ENCODE measurements at regions not wholly inside any gene's neighbourhood (a gene's known extent, or its start where the extent isn't known, plus 50 kb on each side); places are given as distances from the start of the nearest gene placed in this dataset.
A peak's percentile ranks its signal among the peaks of the same experiment; 100 is the strongest.

DNA sequence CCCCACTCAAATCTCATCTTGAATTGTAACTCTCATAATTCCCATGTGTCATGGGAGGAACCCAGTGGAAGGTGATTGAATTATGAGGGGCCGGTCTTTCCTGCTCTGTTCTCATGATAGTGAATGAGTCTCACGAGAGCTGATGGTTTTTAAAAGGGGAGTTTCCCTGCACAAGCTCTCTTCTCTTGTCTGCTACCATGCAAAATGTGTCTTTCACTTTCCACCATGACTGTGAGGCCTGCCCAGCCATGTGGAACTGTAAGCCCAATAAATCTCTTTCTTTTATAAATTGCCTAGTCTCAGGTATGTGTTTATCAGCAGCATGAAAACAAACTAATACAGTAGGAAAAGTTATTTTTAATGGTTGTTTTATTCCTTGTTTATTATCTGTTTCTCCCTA lies 146.0 kb downstream of the FSCB start:
- H3K4me3 ChIP-seq (ENCODE audit: low read depth in 1 of 3, low read length in 3 of 3) = no peak overlapping the region
- FAIRE-seq = no peak
- H3K27ac ChIP-seq (ENCODE audit: low read depth in 1 of 3, low read length in 2 of 3) = no peak overlapping the region
- no peaks in the 10 kb centered on the region for H3K4me1 ChIP-seq (ENCODE audit: control insufficient read depth in 3 of 3, insufficient read depth in 2 of 3, low read depth in 1 of 3, low read length in 2 of 3)
- H3K36me3 ChIP-seq (ENCODE audit: control insufficient read depth in 3 of 3, insufficient read depth in 2 of 3, low read depth in 1 of 3, low read length in 3 of 3) = no peaks in the 10 kb centered on the region
- 68 to 88% (median 71%) methylated on average over 2 of the region's 2 CpGs for WGBS, 3 donors
- H3K9me3 ChIP-seq (ENCODE audit: control insufficient read depth in 2 of 2, insufficient read depth in 1 of 2, low read depth in 1 of 2, low read length in 1 of 2) = peaks cover 0 to 8% of the 10 kb centered on the region in 2 donors
- H3K27me3 ChIP-seq (ENCODE audit: control insufficient read depth in 3 of 3, insufficient read depth in 3 of 3, low read length in 3 of 3) = no peaks in the 10 kb centered on the region
- DNase-seq = no peak

DNA sequence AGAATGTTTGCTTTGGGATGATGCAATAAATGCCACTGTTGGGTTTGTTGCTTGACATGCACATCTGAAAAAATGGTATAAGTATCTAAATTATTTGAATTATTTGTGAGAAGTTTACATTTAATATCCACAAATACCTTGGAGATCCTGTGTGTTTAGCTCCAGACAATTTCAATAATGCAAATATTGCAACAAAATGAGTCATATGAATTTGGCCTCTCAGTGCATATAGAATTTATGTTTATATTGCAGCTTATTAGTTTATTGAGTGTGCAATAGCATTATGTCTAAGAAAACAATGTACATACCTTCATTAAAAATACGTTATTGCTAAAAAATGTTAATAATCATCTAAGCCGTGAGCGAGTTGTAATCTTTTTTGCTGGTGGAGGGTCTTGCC lies 153.3 kb downstream of the FSCB start:
- FAIRE-seq (no peak), DNase-seq (no peak)
- Histone ChIP-seq H3K4me1 (ENCODE audit: control insufficient read depth in 3 of 3, insufficient read depth in 2 of 3, low read depth in 1 of 3, low read length in 2 of 3) (no peaks in the 10 kb centered on the region), H3K27ac (ENCODE audit: low read depth in 1 of 3, low read length in 2 of 3) (no peak overlapping the region), H3K27me3 (ENCODE audit: control insufficient read depth in 3 of 3, insufficient read depth in 3 of 3, low read length in 3 of 3) (no peaks in the 10 kb centered on the region), H3K9me3 (ENCODE audit: control insufficient read depth in 2 of 2, insufficient read depth in 1 of 2, low read depth in 1 of 2, low read length in 1 of 2) (no peaks in the 10 kb centered on the region), H3K36me3 (ENCODE audit: control insufficient read depth in 3 of 3, insufficient read depth in 2 of 3, low read depth in 1 of 3, low read length in 3 of 3) (no peaks in the 10 kb centered on the region), H3K4me3 (ENCODE audit: low read depth in 1 of 3, low read length in 3 of 3) (no peak overlapping the region)
- 89 to 92% (median 90%) methylated on average over 3 of the region's 3 CpGs for WGBS, 3 donors

DNA sequence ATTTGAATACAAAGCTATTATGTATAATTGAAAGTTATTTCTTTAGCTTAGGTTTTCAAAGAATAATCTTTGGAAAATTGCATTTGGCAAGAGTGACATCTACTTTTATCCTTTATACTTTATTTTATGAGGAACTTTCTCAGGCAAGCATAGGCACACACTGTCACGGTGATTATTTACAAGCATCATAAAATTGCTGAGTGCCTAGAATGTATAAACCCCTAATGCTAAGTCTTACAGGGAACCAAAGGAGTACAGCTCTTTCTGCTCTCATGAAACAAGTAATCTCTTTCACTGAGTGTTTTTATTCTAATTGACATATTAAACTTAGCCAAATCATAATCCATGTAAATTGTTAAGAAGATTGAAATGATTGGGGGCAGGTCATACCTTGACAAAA lies 154.9 kb downstream of the FSCB start:
- WGBS, 3 donors = 68 to 82% (median 68%) methylated on average over 1 of the region's 1 CpG
- DNase-seq (no peak), FAIRE-seq (no peak)
- Histone ChIP-seq H3K4me3 (ENCODE audit: low read depth in 1 of 3, low read length in 3 of 3) (no peak overlapping the region), H3K4me1 (ENCODE audit: control insufficient read depth in 3 of 3, insufficient read depth in 2 of 3, low read depth in 1 of 3, low read length in 2 of 3) (no peaks in the 10 kb centered on the region), H3K27ac (ENCODE audit: low read depth in 1 of 3, low read length in 2 of 3) (no peak overlapping the region), H3K9me3 (ENCODE audit: control insufficient read depth in 2 of 2, insufficient read depth in 1 of 2, low read depth in 1 of 2, low read length in 1 of 2) (peaks cover 0 to 12% of the 10 kb centered on the region in 2 donors), H3K36me3 (ENCODE audit: control insufficient read depth in 3 of 3, insufficient read depth in 2 of 3, low read depth in 1 of 3, low read length in 3 of 3) (no peaks in the 10 kb centered on the region), H3K27me3 (ENCODE audit: control insufficient read depth in 3 of 3, insufficient read depth in 3 of 3, low read length in 3 of 3) (no peaks in the 10 kb centered on the region)

DNA sequence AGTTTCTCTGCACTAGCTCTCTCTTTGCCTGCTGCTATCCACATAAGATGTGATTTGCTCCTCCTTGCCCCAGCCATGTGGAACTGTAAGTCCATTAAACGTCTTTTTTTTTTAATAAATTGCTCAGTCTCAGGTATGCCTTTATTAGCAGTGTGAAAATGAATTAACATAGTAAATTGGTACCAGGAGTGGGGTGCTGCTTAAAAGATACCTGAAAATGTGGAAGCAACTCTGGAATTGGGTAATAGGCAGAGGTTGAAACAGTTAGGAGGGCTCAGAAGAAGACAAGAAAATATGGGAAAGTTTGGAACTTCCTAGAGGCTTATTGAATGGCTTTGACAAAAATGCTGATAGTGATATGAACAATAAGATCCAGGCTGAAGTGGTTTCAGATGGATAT lies 159.8 kb downstream of the FSCB start:
- no peak for DNase-seq
- no peak for FAIRE-seq
- Histone ChIP-seq H3K36me3 (ENCODE audit: control insufficient read depth in 3 of 3, insufficient read depth in 2 of 3, low read depth in 1 of 3, low read length in 3 of 3) (no peaks in the 10 kb centered on the region), H3K27me3 (ENCODE audit: control insufficient read depth in 3 of 3, insufficient read depth in 3 of 3, low read length in 3 of 3) (no peaks in the 10 kb centered on the region), H3K27ac (ENCODE audit: low read depth in 1 of 3, low read length in 2 of 3) (no peak overlapping the region), H3K4me1 (ENCODE audit: control insufficient read depth in 3 of 3, insufficient read depth in 2 of 3, low read depth in 1 of 3, low read length in 2 of 3) (no peaks in the 10 kb centered on the region), H3K4me3 (ENCODE audit: low read depth in 1 of 3, low read length in 3 of 3) (no peak overlapping the region), H3K9me3 (ENCODE audit: control insufficient read depth in 2 of 2, insufficient read depth in 1 of 2, low read depth in 1 of 2, low read length in 1 of 2) (peaks cover 0 to 18% of the 10 kb centered on the region in 2 donors)
- 10 to 46% (median 21%) methylated on average over 1 of the region's 1 CpG for WGBS, 3 donors

DNA sequence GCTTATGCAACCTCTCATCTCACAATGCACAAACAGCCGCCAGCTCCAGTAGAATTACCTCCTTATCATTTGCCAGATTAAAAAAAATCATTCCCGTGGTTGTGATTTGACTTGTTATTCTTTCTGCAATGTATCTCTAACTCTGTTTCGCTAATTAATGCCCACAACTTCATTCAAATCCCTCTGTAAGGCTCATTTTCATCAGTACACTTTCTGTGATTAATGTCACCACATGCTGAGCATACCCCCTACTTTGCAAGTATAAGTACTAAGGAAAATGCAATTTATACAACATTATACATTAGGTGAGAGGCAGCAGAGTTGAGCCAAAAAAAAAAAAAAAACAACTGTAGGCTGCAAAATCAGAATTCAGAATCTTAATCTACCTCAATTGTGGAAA lies 166.0 kb downstream of the FSCB start:
- Histone ChIP-seq H3K4me3 (ENCODE audit: low read depth in 1 of 3, low read length in 3 of 3) (no peak overlapping the region), H3K4me1 (ENCODE audit: control insufficient read depth in 3 of 3, insufficient read depth in 2 of 3, low read depth in 1 of 3, low read length in 2 of 3) (no peaks in the 10 kb centered on the region), H3K36me3 (ENCODE audit: control insufficient read depth in 3 of 3, insufficient read depth in 2 of 3, low read depth in 1 of 3, low read length in 3 of 3) (no peaks in the 10 kb centered on the region), H3K27ac (ENCODE audit: low read depth in 1 of 3, low read length in 2 of 3) (no peak overlapping the region), H3K27me3 (ENCODE audit: control insufficient read depth in 3 of 3, insufficient read depth in 3 of 3, low read length in 3 of 3) (no peaks in the 10 kb centered on the region), H3K9me3 (ENCODE audit: control insufficient read depth in 2 of 2, insufficient read depth in 1 of 2, low read depth in 1 of 2, low read length in 1 of 2) (peaks cover 0 to 3% of the 10 kb centered on the region in 2 donors)
- no peak for DNase-seq
- no peak for FAIRE-seq
- WGBS, 3 donors = 51 to 66% (median 54%) methylated on average over 3 of the region's 3 CpGs

DNA sequence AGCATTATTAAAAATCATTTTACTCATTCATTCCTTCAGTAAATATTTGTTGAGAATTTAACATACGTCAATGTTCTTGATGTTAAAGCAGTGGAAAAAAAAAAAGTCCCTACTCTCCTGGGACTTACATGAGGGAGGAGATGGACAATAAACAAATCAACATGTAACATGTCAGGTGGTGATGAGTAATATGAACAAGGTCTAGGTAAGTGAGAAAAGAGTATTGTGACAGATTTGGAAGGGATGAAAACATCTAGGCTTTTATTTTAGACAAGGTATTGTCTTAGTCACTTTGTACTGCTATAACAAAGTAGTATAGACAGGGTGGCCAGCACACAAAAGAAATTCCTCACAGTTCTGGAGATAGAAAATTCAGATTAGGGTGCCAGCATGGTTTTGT lies 167.2 kb downstream of the FSCB start:
- no peak overlapping the region for H3K27ac ChIP-seq (ENCODE audit: low read depth in 1 of 3, low read length in 2 of 3)
- WGBS, 3 donors = 81 to 90% (median 87%) methylated on average over 1 of the region's 1 CpG

DNA sequence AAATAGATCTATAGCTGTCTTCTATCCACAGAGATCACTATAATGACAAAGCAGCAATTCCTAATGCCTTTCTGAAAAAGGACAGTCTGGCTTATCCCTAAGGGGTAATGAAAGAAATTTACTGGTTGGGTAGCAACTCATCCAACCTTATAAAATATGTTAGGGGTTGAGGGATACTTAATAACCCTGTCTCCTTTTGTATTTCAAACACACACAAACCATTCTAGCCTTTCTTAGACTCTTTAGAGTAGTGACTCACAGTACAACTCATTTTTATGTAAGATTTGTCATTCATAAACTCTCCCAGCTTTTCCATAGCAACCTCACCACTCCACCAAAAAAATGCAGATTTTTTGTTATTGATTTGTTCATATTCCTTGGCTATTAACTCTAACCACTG lies 167.9 kb downstream of the FSCB start:
- Histone ChIP-seq H3K9me3 (ENCODE audit: control insufficient read depth in 2 of 2, insufficient read depth in 1 of 2, low read depth in 1 of 2, low read length in 1 of 2) (no peaks in the 10 kb centered on the region), H3K27me3 (ENCODE audit: control insufficient read depth in 3 of 3, insufficient read depth in 3 of 3, low read length in 3 of 3) (no peaks in the 10 kb centered on the region), H3K4me3 (ENCODE audit: low read depth in 1 of 3, low read length in 3 of 3) (no peak overlapping the region), H3K4me1 (ENCODE audit: control insufficient read depth in 3 of 3, insufficient read depth in 2 of 3, low read depth in 1 of 3, low read length in 2 of 3) (no peaks in the 10 kb centered on the region), H3K36me3 (ENCODE audit: control insufficient read depth in 3 of 3, insufficient read depth in 2 of 3, low read depth in 1 of 3, low read length in 3 of 3) (no peaks in the 10 kb centered on the region), H3K27ac (ENCODE audit: low read depth in 1 of 3, low read length in 2 of 3) (no peak overlapping the region)
- DNase-seq (no peak), FAIRE-seq (no peak)

More for the DNA sequence above, 167.2 kb downstream of the FSCB start:
- no peaks in the 10 kb centered on the region for H3K36me3 ChIP-seq (ENCODE audit: control insufficient read depth in 3 of 3, insufficient read depth in 2 of 3, low read depth in 1 of 3, low read length in 3 of 3)
- FAIRE-seq = no peak
- H3K27me3 ChIP-seq (ENCODE audit: control insufficient read depth in 3 of 3, insufficient read depth in 3 of 3, low read length in 3 of 3) = no peaks in the 10 kb centered on the region
- no peak overlapping the region for H3K4me3 ChIP-seq (ENCODE audit: low read depth in 1 of 3, low read length in 3 of 3)
- no peak for DNase-seq
- H3K9me3 ChIP-seq (ENCODE audit: control insufficient read depth in 2 of 2, insufficient read depth in 1 of 2, low read depth in 1 of 2, low read length in 1 of 2) = no peaks in the 10 kb centered on the region
- H3K4me1 ChIP-seq (ENCODE audit: control insufficient read depth in 3 of 3, insufficient read depth in 2 of 3, low read depth in 1 of 3, low read length in 2 of 3) = no peaks in the 10 kb centered on the region

DNA sequence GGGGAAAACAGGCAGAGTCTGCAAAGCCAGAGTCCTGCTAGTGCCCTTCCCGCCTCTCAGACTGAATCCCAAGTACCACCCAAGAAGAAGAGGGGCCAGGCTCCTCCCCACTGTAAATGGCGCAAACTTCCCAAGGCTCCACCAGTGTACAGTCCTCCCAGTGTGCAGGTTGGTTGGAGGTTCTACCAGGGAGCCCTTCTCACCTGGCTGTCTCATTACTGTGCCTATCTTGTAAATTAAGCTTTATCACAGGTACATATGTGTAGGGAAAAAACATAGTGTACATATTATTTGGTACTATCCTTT lies 189.7 kb downstream of the FSCB start:
- Histone ChIP-seq H3K4me1 (ENCODE audit: control insufficient read depth in 3 of 3, insufficient read depth in 2 of 3, low read depth in 1 of 3, low read length in 2 of 3) (no peaks in the 10 kb centered on the region), H3K36me3 (ENCODE audit: control insufficient read depth in 3 of 3, insufficient read depth in 2 of 3, low read depth in 1 of 3, low read length in 3 of 3) (no peaks in the 10 kb centered on the region), H3K27me3 (ENCODE audit: control insufficient read depth in 3 of 3, insufficient read depth in 3 of 3, low read length in 3 of 3) (no peaks in the 10 kb centered on the region), H3K27ac (ENCODE audit: low read depth in 1 of 3, low read length in 2 of 3) (peak overlapping the region in 1 of 3 donors; percentile 11), H3K9me3 (ENCODE audit: control insufficient read depth in 2 of 2, insufficient read depth in 1 of 2, low read depth in 1 of 2, low read length in 1 of 2) (peaks cover 0 to 5% of the 10 kb centered on the region in 2 donors), H3K4me3 (ENCODE audit: low read depth in 1 of 3, low read length in 3 of 3) (no peak overlapping the region)
- DNase-seq (no peak), FAIRE-seq (no peak)
- WGBS, 3 donors = 83 to 85% (median 84%) methylated on average over 2 of the region's 2 CpGs

DNA sequence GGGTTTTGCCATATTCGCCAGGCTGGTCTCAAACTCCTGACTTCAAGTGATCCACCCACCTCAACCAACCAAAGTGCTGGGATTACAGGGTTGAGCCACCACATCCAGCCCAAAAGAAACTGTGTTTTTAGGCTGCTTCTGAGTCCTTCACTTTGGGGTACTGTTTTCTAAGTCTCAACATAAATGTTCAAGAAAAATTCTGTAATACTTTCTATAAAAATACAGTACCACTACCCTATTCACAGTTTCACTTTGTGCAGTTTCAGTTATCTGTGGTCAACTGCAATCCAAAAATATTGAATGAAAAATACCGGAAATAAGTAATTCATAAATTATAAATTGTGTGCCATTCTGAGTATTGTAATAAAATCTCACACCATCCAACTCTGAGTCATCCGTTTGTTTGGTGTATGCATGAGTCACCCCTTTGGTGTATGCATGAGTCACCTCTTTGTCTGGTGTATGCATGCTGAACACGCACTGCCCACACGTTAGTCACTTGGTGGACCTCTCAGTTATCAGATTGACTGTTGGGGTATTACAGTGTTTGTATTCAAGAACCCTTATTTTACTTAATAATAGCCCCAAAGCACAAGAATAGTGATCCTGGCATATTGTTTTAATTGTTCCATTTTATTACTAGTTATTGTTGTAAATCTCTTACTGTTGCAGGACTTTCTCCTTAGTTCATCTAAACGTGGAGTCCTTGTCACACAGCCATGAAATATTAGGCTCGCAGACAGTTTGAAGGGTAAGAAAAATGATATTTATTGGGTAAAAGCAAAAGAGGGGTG lies 190.2 kb downstream of the FSCB start:
- Histone ChIP-seq H3K36me3 (ENCODE audit: control insufficient read depth in 3 of 3, insufficient read depth in 2 of 3, low read depth in 1 of 3, low read length in 3 of 3) (no peaks in the 10 kb centered on the region), H3K27me3 (ENCODE audit: control insufficient read depth in 3 of 3, insufficient read depth in 3 of 3, low read length in 3 of 3) (no peaks in the 10 kb centered on the region), H3K4me1 (ENCODE audit: control insufficient read depth in 3 of 3, insufficient read depth in 2 of 3, low read depth in 1 of 3, low read length in 2 of 3) (no peaks in the 10 kb centered on the region), H3K4me3 (ENCODE audit: low read depth in 1 of 3, low read length in 3 of 3) (no peak overlapping the region), H3K9me3 (ENCODE audit: control insufficient read depth in 2 of 2, insufficient read depth in 1 of 2, low read depth in 1 of 2, low read length in 1 of 2) (peaks cover 0 to 5% of the 10 kb centered on the region in 2 donors), H3K27ac (ENCODE audit: low read depth in 1 of 3, low read length in 2 of 3) (peak overlapping the region in 1 of 3 donors; percentile 11)
- 22 to 54% (median 38%) methylated on average over 7 of the region's 7 CpGs for whole genome bisulfite sequencing, 3 donors
- FAIRE-seq = no peak
- peak; percentile 70 to 76 for DNase-seq

Measured in small intestine (tissue), 7 donors.